ENCODE measurements at regions not wholly inside any gene's neighbourhood (a gene's known extent, or its start where the extent isn't known, plus 50 kb on each side); places are given as distances from the start of the nearest gene placed in this dataset.

GRCh38 chr6:168384045-168385036 lies 56.6 kb upstream of the SMOC2 start:
- no peak for DNase-seq

GRCh38 chr6:168385037-168385759 lies 55.8 kb upstream of the SMOC2 start:
- peak; percentile 29 for DNase-seq

DNA sequence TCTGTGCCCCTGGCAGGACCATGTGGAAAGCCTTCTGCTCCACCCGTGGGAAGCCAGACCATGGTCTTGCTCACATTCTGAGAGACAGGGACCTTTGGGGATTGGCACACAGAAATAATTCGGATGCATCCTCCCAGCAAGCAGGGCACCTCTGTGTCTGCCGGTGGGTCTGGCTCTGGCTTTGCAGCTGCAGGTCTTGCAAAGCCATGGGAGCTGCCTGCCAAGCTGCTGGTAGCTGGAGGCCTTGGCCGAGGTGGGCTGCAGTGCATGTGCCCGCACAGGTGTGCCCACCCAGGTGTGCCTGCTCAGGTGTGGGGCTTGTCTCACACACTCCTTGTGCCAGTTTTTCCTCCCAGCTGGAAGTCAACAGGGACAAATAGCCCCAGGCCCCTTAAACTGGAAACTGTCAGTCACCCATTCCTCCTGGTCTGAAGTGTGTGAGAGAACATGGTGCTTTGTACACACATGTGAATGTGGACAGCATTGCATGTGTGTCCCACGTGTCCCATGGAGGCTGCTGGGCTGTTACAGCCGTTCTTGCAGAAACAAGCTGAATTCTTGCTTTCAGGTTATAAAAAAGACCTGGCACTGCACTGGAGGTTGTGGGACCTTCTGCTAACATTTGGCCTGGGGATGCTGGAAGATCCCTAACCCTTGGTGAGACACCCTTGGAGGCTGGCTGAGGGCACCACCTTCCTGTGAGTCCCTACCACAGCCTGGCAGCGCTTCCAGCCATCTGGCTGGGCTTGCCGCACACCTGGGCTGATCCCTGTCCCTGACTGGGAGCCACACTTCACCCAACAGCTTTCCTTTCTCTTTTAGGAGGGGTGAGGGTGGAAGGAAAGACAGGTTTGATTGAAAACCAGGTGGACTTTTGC lies 54.9 kb upstream of the SMOC2 start:
- peak; percentile 62 for DNase-seq

DNA sequence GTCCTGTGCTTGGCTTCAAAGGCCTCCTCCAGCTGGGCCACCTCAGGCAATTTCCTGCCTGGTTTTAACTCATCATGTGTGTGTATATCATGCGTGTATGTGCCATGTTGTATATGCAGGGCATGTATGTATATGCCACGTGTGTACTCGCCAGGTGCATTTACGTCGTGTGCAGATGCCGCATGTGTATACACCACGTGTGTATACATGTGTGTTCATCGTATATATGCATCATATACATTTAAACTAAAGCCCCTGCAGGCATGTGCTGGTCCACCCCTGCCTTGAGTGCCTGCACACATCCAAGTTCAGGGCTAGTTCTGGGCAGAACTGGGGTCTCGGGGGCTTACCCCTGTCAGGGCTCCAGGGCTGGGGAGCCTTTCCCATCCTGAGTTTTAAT lies 54.0 kb upstream of the SMOC2 start:
- DNase-seq = no peak

- no peak for DNase-seq
These were observed 53.6 kb upstream of the SMOC2 start for GRCh38 chr6:168387426-168387825.

- no peak for DNase-seq
These were observed 53.1 kb upstream of the SMOC2 start for GRCh38 chr6:168387911-168388310.

GRCh38 chr6:168388641-168389633 lies 52.0 kb upstream of the SMOC2 start:
- peak; percentile 98 for DNase-seq

DNA sequence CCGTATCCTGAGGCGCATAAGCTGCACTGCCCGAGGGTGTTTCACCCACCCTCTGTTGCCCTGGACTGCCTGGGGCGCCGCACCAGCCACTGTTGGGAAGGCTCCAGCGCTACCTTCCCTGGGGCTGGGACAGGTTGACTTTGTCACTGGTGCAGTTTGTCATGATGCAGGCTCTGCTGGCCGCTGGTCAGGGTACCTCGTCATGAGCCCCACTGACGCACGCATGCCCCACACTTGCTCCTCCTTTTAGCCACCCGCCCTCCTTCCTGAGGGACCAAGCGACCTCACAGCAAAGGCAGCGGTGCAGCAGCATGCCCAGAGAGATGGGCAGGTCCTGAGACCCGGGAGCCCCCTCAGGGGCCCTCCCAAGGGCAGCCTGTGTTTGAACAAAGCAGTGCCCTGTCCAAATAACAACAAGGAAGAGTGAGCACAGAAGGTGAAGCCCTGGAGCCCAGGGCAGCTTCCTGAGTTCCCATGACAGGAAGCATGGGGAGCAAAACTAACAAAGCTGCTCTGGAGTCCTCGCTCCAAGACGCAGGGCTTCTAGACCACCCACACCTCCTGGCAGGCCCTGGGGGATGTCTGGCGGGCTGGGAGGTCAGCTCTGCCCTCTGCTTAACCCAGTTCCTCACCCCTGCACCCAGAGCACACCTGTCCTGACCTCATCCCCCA lies 50.1 kb upstream of the SMOC2 start:
- DNase-seq = peak; percentile 56

All from NCI-H774 (cell line).